Mesothelial cell of epicardium (in vitro differentiated cells): ENCODE measurements at regions not wholly inside any gene's neighbourhood (a gene's known extent, or its start where the extent isn't known, plus 50 kb on each side); places are given as distances from the start of the nearest gene placed in this dataset.

ENCODE experiments used
- DNase-seq, 2 experiments: peaks; one replicate each; pipeline ENCODE4 v3.0.0; 2021; ENCODE audit warnings: low spot score in 2 of 2; ENCODE audit not compliant: unreplicated experiment in 2 of 2
- H3K27ac Mint-ChIP-seq: 2 replicates; pipeline ENCODE4 v1.8.0; 2021; ENCODE audit warnings: mixed read lengths
- H3K27me3 Mint-ChIP-seq: 2 replicates; pipeline ENCODE4 v1.8.0; 2021; ENCODE audit warnings: low read depth, mixed read lengths
- H3K36me3 Mint-ChIP-seq: 2 replicates; pipeline ENCODE4 v1.8.0; 2021; ENCODE audit warnings: mixed read lengths
- H3K4me1 Mint-ChIP-seq: 2 replicates; pipeline ENCODE4 v1.8.0; 2021; ENCODE audit warnings: mixed read lengths
- H3K4me3 Mint-ChIP-seq: 2 replicates; pipeline ENCODE4 v1.8.0; 2021; ENCODE audit warnings: mild to moderate bottlenecking, moderate library complexity, mixed read lengths
- H3K9me3 Mint-ChIP-seq: 2 replicates; pipeline ENCODE4 v1.8.0; 2021; ENCODE audit warnings: mixed read lengths
- CTCF ChIP-seq: fragments of 200-600 bp; sonication (generic); IDR thresholded peaks from one replicate; pipeline ENCODE4 v1.5.0; 2021; ENCODE audit warnings: antibody characterized with exemption; ENCODE audit not compliant: unreplicated experiment

DNA sequence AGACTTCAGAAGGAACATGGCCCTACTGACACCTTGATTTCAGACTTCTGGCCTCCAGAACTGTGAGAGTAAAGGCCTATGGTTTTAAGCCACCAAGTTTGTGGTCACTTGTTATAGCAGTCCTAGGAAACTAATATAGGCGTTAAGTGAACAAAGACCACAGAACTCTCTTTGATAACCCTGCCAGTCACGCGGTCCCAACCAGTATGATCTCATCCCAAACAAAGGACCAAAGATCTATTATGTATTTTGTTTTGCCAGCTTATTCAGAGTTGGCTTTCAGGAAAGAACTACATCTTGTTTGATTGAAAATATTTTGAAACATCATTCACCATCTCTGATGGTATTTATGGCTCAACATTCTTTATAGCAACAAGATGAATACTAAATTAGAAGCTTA lies 294.4 kb upstream of the SLCO3A1 start:
- peaks cover 46% of the 10 kb centered on the region for H3K27me3 Mint-ChIP-seq
- no peaks in the 10 kb centered on the region for H3K9me3 Mint-ChIP-seq
- H3K4me3 Mint-ChIP-seq, result no peak overlapping the region
- DNase-seq, result no peak
- H3K4me1 Mint-ChIP-seq, result no peaks in the 10 kb centered on the region
- H3K36me3 Mint-ChIP-seq, result no peaks in the 10 kb centered on the region
- TF ChIP-seq CTCF, result no peak
- no peak overlapping the region for H3K27ac Mint-ChIP-seq

DNA sequence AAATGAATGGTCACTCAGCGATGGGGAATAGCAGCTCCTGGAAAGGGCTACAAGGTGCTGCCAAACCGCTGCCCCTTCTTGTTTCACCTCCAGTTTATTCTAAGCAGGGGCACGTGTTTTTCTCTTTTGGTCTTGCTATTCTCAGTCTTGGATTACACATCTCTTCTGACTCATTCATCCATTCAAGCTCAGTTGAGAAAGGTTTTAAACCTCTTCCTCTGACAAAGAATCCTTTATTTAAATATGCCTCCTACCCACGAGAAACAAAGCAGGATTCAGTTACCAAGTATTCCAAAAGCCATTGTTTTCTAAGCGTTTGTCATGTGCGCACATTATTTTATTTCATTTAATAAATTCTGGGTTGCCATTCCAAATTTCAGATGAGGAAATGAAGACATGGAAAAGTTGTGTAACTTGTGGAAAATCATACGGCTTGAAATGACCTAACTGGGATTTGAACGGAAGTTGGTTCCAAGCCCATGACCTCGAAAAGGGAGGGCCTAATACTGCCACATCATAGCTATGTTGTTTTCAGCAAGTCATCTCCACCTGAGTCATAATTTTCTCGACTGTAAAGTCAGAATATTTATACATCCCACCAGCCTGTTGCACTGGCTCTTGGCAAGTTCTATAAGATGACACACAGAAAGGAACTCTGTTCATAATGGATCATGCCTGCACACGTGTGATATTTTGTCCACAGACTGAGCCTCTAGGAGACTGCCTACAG lies 292.0 kb upstream of the SLCO3A1 start:
- DNase-seq, result no peak
- Mint-ChIP-seq H3K27ac (no peak overlapping the region), H3K27me3 (peaks cover 47% of the 10 kb centered on the region), H3K9me3 (no peaks in the 10 kb centered on the region), H3K36me3 (no peaks in the 10 kb centered on the region), H3K4me3 (no peak overlapping the region), H3K4me1 (no peaks in the 10 kb centered on the region)
- no peak for TF ChIP-seq CTCF

DNA sequence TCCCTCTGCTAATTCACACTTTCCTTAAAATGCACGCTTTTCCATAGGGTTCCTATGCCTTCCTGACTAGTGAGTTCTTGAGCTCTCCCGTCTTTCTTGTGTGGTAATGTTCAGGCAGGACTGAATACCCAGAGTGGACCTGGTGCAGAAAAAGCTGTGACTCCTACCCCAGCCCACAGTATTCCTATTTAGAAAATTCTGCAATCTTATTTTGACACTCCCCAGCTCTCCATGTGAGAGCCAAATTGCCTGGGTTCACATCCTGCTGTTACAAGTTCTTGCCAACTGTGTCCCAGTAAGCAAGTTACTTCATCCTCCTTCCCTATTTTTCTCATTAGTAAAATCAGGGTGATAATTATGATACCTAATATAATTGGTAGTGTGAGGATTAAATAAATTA lies 290.8 kb upstream of the SLCO3A1 start:
- H3K36me3 Mint-ChIP-seq, result no peaks in the 10 kb centered on the region
- no peak overlapping the region for H3K4me3 Mint-ChIP-seq
- no peak for TF ChIP-seq CTCF
- H3K27me3 Mint-ChIP-seq, result peaks cover 51% of the 10 kb centered on the region
- no peaks in the 10 kb centered on the region for H3K4me1 Mint-ChIP-seq
- no peak overlapping the region for H3K27ac Mint-ChIP-seq
- DNase-seq, result no peak
- no peaks in the 10 kb centered on the region for H3K9me3 Mint-ChIP-seq

DNA sequence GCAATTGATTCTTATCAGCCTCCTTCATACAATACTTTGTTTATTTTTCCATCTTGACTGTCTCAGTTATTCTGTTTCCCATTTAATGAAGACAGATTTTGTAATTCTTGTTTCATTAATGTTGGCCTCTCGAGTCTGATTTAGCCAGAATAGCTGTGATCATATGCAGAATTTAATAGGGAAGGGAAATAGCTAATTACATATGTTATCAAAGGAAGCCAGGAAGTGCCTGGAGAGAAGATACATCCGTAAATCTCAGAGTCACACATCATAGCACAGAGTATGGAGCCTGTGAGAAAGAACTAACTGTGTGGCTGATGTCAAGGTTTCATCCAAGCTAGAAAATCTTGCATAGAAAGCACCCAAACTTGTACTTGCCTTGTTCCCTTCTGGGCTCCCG lies 288.9 kb upstream of the SLCO3A1 start:
- Mint-ChIP-seq H3K4me1 (no peaks in the 10 kb centered on the region), H3K4me3 (no peak overlapping the region), H3K36me3 (no peaks in the 10 kb centered on the region), H3K9me3 (no peaks in the 10 kb centered on the region), H3K27me3 (peaks cover 64% of the 10 kb centered on the region), H3K27ac (no peak overlapping the region)
- no peak for TF ChIP-seq CTCF
- DNase-seq, result no peak

DNA sequence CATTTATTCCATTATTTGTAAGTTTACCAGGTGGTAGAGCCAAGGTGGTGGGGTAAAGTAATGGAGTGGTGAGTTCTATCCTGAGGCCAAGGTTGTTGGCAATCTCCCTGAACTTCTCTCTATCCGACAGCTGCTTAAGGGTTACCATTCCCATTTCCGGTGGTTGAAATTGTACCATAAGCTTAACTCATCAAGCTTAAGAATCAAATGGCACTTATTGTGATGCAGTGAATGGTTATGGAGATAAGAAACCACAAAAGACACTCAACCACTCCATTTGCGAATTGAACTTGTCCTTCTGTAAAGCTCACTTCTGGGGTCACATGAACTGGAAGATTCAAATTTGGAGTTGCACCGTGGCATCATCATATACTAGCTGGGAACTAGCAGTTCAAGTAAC lies 287.4 kb upstream of the SLCO3A1 start:
- no peak for DNase-seq
- TF ChIP-seq CTCF, result no peak
- peaks cover 70% of the 10 kb centered on the region for H3K27me3 Mint-ChIP-seq
- no peak overlapping the region for H3K4me3 Mint-ChIP-seq
- no peaks in the 10 kb centered on the region for H3K9me3 Mint-ChIP-seq
- no peaks in the 10 kb centered on the region for H3K4me1 Mint-ChIP-seq
- H3K36me3 Mint-ChIP-seq, result no peaks in the 10 kb centered on the region
- no peak overlapping the region for H3K27ac Mint-ChIP-seq

GRCh38 chr15:91568036-91568435 lies 285.5 kb upstream of the SLCO3A1 start:
- no peak overlapping the region for H3K27ac Mint-ChIP-seq
- peaks cover 57% of the 10 kb centered on the region for H3K27me3 Mint-ChIP-seq
- no peaks in the 10 kb centered on the region for H3K4me1 Mint-ChIP-seq
- TF ChIP-seq CTCF, result no peak
- no peaks in the 10 kb centered on the region for H3K9me3 Mint-ChIP-seq
- no peak overlapping the region for H3K4me3 Mint-ChIP-seq
- no peaks in the 10 kb centered on the region for H3K36me3 Mint-ChIP-seq
- DNase-seq, result no peak
